Neural cell (in vitro differentiated cells): ENCODE measurements at regions not wholly inside any gene's neighbourhood (a gene's known extent, or its start where the extent isn't known, plus 50 kb on each side); places are given as distances from the start of the nearest gene placed in this dataset.

Experiments used
- H2AFZ ChIP-seq: fragments of 200-600, 300-800 bp; sonication (generic), shearing (Covaris generic); 2 replicates; pipeline ENCODE4 v1.6.0; 2014; ENCODE audit warnings: low read depth, mild to moderate bottlenecking, antibody characterized with exemption, low read length, moderate library complexity
- H3F3A ChIP-seq: fragments of 200-600 bp; shearing (Covaris generic); 2 replicates; pipeline ENCODE4 v1.6.1; 2016; ENCODE audit warnings: mild to moderate bottlenecking, moderate library complexity, mixed read lengths, antibody characterized with exemption, low read length; ENCODE audit not compliant: insufficient read depth, poor library complexity, severe bottlenecking
- H3K27ac ChIP-seq: fragments of 200-600, 300-800 bp; sonication (generic), shearing (Covaris generic); 2 replicates; pipeline ENCODE4 v1.5.1; 2014; ENCODE audit warnings: mild to moderate bottlenecking, low read length, moderate library complexity
- H3K27me3 ChIP-seq: fragments of 300-800, 200-600 bp; sonication (generic), shearing (Covaris generic); 2 replicates; pipeline ENCODE4 v1.6.0; 2014; ENCODE audit warnings: mild to moderate bottlenecking, low read depth, low read length, moderate library complexity; ENCODE audit not compliant: insufficient read depth
- H3K36me3 ChIP-seq: fragments of 300-800, 200-600 bp; sonication (generic), shearing (Covaris generic); 2 replicates; pipeline ENCODE4 v1.5.1; 2014; ENCODE audit warnings: mild to moderate bottlenecking, antibody characterized with exemption, low read length, moderate library complexity; ENCODE audit not compliant: insufficient read depth
- H3K4me2 ChIP-seq: fragments of 300-800, 200-600 bp; sonication (generic), shearing (Covaris generic); 2 replicates; pipeline ENCODE4 v1.6.0; 2014; ENCODE audit warnings: mild to moderate bottlenecking, low read length
- H3K4me3 ChIP-seq: fragments of 300-800, 200-600 bp; sonication (generic), shearing (Covaris generic); 2 replicates; pipeline ENCODE4 v1.5.1; 2014; ENCODE audit warnings: mild to moderate bottlenecking, low read length, moderate library complexity
- H3K79me2 ChIP-seq: fragments of 200-600 bp; shearing (Covaris generic); replicated peaks from 2 replicates; pipeline ENCODE4 v1.6.0; 2014; ENCODE audit warnings: mild to moderate bottlenecking, low read length, moderate library complexity; ENCODE audit not compliant: insufficient read depth
- H3K9ac ChIP-seq: fragments of 300-800, 200-600 bp; sonication (generic), shearing (Covaris generic); 2 replicates; pipeline ENCODE4 v1.6.1; 2016; ENCODE audit warnings: mild to moderate bottlenecking, low read length, mixed read lengths
- H3K9me2 ChIP-seq: fragments of 200-600 bp; shearing (Covaris generic); 2 replicates; pipeline ENCODE4 v1.6.1; 2016; ENCODE audit warnings: mild to moderate bottlenecking, low read length, mixed read lengths; ENCODE audit not compliant: insufficient read depth
- H3K9me3 ChIP-seq: fragments of 200-600, 300-800 bp; sonication (generic), shearing (Covaris generic); 2 replicates; pipeline ENCODE4 v1.6.1; 2016; ENCODE audit warnings: mild to moderate bottlenecking, mixed run types, low read length, moderate library complexity, mixed read lengths
- H4K20me1 ChIP-seq: fragments of 200-600 bp; shearing (Covaris generic); 2 replicates; pipeline ENCODE4 v1.6.1; 2016; ENCODE audit warnings: mild to moderate bottlenecking, mixed run types; ENCODE audit not compliant: insufficient read depth
- CTCF ChIP-seq: fragments of 450-650 bp; IDR thresholded peaks from 2 replicates; pipeline ENCODE4 v1.5.1; 2014; ENCODE audit warnings: antibody characterized with exemption, mild to moderate bottlenecking, moderate library complexity; ENCODE audit not compliant: poor library complexity, severe bottlenecking
- EP300 ChIP-seq: fragments of 450-650 bp; conservative IDR thresholded peaks from 2 replicates; pipeline ENCODE4 v1.6.1; 2014; ENCODE audit warnings: antibody characterized with exemption, mild to moderate bottlenecking, moderate library complexity; ENCODE audit not compliant: poor library complexity, severe bottlenecking
- EZH2 ChIP-seq: fragments of 200-600, 300-800 bp; shearing (Covaris generic), sonication (generic); IDR thresholded peaks from 2 replicates; pipeline ENCODE4 v1.6.1; 2014; ENCODE audit warnings: antibody characterized with exemption, low read length, borderline replicate concordance, mild to moderate bottlenecking; ENCODE audit not compliant: insufficient read depth, poor library complexity, severe bottlenecking
- MXI1 ChIP-seq: fragments of 450-650 bp; conservative IDR thresholded peaks from 2 replicates; pipeline ENCODE4 v1.6.1; 2014; ENCODE audit warnings: antibody characterized with exemption, mild to moderate bottlenecking; ENCODE audit not compliant: poor library complexity, severe bottlenecking
- POLR2AphosphoS5 ChIP-seq: IDR thresholded peaks from 2 replicates; pipeline ENCODE4 v1.6.1; 2012
- RAD21 ChIP-seq: fragments of 450-650 bp; conservative IDR thresholded peaks from 2 replicates; pipeline ENCODE4 v1.6.1; 2014; ENCODE audit warnings: antibody characterized with exemption, mild to moderate bottlenecking, moderate library complexity
- REST ChIP-seq: IDR thresholded peaks from 2 replicates; pipeline ENCODE4 v1.6.1; 2012; ENCODE audit warnings: borderline replicate concordance
- SMC3 ChIP-seq: fragments of 450-650 bp; conservative IDR thresholded peaks from 2 replicates; pipeline ENCODE4 v1.6.1; 2014; ENCODE audit warnings: antibody characterized with exemption, mild to moderate bottlenecking, moderate library complexity; ENCODE audit not compliant: poor library complexity
- TAF1 ChIP-seq: IDR thresholded peaks from 2 replicates; pipeline ENCODE4 v1.6.1; 2012; ENCODE audit warnings: low read depth

DNA sequence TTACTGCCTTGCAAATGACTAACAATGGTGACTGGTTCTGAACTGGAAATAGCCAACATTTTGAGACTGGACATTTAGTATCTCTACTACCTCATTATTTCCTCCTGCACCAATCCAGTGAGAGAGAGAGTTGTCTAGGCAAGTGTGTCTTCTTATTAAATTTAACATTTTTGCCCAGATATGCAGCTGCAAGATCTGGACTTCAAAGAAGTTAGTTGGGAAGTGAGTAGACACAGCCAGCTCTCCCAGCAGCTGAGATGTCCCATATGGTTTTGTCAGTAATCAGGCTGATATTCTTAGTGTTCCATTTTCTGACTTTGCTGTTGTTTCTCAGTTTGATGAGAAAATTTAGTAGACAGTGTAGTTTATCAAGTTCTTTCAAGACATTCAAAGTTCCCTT, 1778.8 kb upstream of the CDH6 start:
- Histone ChIP-seq H3K9ac (no peak overlapping the region), H3K27me3 (no peaks in the 10 kb centered on the region), H3K9me3 (no peaks in the 10 kb centered on the region), H3K9me2 (no peaks in the 10 kb centered on the region), H2AFZ (no peak overlapping the region), H3K4me3 (no peak overlapping the region), H3K4me2 (no peak overlapping the region), H3K79me2 (no peaks in the 10 kb centered on the region), H3K36me3 (no peaks in the 10 kb centered on the region), H3F3A (no peaks in the 10 kb centered on the region), H3K27ac (no peak overlapping the region), H4K20me1 (no peaks in the 10 kb centered on the region)
- TF ChIP-seq EP300 (no peak), RAD21 (no peak), REST (no peak), MXI1 (no peak), EZH2 (no peak), POLR2AphosphoS5 (no peak), TAF1 (no peak), CTCF (no peak), SMC3 (no peak)

GRCh38 chr5:29412979-29413378, 1780.5 kb upstream of the CDH6 start:
- H3K4me3 ChIP-seq: no peak overlapping the region
- TF ChIP-seq EZH2 (no peak), CTCF (no peak), EP300 (no peak), MXI1 (no peak), POLR2AphosphoS5 (no peak), RAD21 (no peak), REST (no peak), TAF1 (no peak), SMC3 (no peak)
- no peak overlapping the region for H2AFZ ChIP-seq

More at GRCh38 chr5:29412979-29413378, 1780.5 kb upstream of the CDH6 start:
- H3K4me2 ChIP-seq: no peak overlapping the region
- H3K79me2 ChIP-seq: no peaks in the 10 kb centered on the region
- H3K36me3 ChIP-seq: no peaks in the 10 kb centered on the region
- no peaks in the 10 kb centered on the region for H3F3A ChIP-seq
- H3K27ac ChIP-seq: no peak overlapping the region
- H3K27me3 ChIP-seq: no peaks in the 10 kb centered on the region
- H3K9ac ChIP-seq: no peak overlapping the region
- H3K9me3 ChIP-seq: no peaks in the 10 kb centered on the region
- H3K9me2 ChIP-seq: no peaks in the 10 kb centered on the region
- no peaks in the 10 kb centered on the region for H4K20me1 ChIP-seq
